ENCODE measurements at regions not wholly inside any gene's neighbourhood (a gene's known extent, or its start where the extent isn't known, plus 50 kb on each side); places are given as distances from the start of the nearest gene placed in this dataset.

DNA sequence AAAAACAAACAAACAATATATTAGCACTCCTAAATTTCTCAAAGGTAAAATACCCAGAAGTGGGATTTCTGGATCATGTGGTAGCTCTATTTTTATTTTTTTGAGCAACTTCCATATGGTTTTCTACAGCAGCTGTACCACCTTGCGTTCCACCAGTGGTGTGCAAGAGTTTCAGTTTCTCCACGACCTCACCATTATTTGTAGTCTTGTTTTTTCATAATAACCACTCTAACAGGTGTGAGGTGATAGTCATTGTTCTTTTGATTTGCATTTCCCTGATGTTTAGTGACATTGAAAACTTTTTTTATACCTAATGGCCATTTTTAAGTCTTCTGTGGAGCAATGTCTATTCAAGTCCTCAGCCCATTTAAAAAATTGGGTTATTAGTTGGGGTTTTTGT lies 127.3 kb upstream of the SLC38A2 start:
- H3K4me3 ChIP-seq (ENCODE audit: low read length) = no peak overlapping the region
- TF ChIP-seq, protein P1, sequence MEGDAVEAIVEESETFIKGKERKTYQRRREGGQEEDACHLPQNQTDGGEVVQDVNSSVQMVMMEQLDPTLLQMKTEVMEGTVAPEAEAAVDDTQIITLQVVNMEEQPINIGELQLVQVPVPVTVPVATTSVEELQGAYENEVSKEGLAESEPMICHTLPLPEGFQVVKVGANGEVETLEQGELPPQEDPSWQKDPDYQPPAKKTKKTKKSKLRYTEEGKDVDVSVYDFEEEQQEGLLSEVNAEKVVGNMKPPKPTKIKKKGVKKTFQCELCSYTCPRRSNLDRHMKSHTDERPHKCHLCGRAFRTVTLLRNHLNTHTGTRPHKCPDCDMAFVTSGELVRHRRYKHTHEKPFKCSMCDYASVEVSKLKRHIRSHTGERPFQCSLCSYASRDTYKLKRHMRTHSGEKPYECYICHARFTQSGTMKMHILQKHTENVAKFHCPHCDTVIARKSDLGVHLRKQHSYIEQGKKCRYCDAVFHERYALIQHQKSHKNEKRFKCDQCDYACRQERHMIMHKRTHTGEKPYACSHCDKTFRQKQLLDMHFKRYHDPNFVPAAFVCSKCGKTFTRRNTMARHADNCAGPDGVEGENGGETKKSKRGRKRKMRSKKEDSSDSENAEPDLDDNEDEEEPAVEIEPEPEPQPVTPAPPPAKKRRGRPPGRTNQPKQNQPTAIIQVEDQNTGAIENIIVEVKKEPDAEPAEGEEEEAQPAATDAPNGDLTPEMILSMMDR (conservative IDR thresholded peaks at IDR 0.05; ENCODE audit: low read depth, low read length) = no peak
- no peak for DNase-seq (ENCODE audit: low read depth)

DNA sequence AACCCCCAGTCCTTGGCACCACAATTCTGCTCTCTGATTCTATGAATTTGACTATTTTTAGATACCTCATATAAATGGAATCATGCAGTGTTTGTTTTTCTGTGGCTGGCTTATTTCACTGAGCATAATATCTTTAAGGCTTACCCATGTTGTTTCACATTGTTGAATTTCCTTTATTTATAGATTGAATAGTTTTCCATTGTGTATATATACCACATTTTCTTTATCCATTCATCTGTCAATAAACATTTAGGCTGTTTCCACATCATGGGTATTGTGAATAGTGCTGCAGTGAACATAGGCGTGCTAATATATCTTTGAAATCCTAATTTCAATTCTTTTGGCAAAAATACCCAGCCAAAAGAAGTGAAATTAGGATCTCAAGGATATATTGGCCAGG lies 126.7 kb upstream of the SLC38A2 start:
- no peak for DNase-seq (ENCODE audit: low read depth)
- TF ChIP-seq, protein P1 (conservative IDR thresholded peaks at IDR 0.05; ENCODE audit: low read depth, low read length) = no peak
- H3K4me3 ChIP-seq (ENCODE audit: low read length) = no peak overlapping the region

DNA sequence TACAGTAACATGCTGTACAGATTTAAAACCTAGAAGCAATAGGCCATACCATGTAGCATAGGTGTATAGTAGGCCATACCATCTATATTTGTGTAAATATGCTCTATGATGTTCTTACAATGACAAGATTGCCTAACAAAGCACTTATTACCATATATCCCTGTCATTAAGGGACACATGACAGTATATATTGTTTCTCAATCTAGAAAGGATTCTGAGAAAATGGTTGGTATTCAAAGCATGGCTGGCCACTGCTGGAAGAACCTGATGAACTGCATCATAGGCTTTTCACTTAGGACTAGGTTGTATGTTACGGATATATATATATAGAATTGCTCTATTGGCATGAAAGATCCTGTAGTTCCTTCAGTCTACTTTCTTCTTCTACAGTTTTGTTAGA lies 125.2 kb upstream of the SLC38A2 start:
- no peak overlapping the region for H3K4me3 ChIP-seq (ENCODE audit: low read length)
- TF ChIP-seq, protein P1 (conservative IDR thresholded peaks at IDR 0.05; ENCODE audit: low read depth, low read length) = no peak
- DNase-seq (ENCODE audit: low read depth) = no peak

DNA sequence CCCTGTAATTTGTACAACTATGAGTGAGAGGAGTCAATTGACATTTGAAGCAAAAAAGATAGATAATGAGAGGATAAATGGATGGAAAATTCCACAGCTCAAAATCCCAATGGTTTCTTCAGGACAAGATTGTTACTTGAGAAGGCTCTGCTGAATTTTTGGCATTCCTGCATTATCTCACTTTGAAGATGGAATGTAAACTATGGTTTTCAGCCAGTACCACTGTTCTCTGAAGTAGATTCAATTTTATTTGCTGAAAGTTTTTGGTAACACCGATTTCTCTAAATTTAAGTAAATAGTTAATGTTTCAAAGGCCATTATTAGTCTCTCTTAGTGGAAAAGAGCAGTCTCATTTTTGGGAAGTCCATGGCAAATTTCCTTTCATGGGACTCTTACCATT lies 121.9 kb upstream of the SLC38A2 start:
- no peak for DNase-seq (ENCODE audit: low read depth)
- no peak overlapping the region for H3K4me3 ChIP-seq (ENCODE audit: low read length)

DNA sequence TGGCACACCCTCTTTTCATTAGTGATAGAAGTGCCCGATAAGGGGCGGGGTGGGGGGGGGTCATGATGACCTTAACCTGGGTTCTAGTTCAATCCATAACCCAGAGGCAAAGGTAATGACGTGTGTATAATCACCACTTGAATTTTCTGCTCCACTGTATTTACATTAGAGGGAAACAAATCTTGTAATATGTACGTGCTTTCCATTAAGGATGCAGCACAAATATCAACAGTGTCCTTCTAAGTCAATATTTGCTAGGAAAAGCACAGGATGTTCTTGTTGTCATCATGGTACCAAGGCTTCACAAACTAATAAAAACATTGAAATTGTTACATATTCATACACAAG lies 121.2 kb upstream of the SLC38A2 start:
- no peak overlapping the region for H3K4me3 ChIP-seq (ENCODE audit: low read length)
- TF ChIP-seq, protein P1 (conservative IDR thresholded peaks at IDR 0.05; ENCODE audit: low read depth, low read length) = no peak
- DNase-seq (ENCODE audit: low read depth) = no peak

More for the DNA sequence above, 121.9 kb upstream of the SLC38A2 start:
- TF ChIP-seq, protein P1 (conservative IDR thresholded peaks at IDR 0.05; ENCODE audit: low read depth, low read length) = no peak

DNA sequence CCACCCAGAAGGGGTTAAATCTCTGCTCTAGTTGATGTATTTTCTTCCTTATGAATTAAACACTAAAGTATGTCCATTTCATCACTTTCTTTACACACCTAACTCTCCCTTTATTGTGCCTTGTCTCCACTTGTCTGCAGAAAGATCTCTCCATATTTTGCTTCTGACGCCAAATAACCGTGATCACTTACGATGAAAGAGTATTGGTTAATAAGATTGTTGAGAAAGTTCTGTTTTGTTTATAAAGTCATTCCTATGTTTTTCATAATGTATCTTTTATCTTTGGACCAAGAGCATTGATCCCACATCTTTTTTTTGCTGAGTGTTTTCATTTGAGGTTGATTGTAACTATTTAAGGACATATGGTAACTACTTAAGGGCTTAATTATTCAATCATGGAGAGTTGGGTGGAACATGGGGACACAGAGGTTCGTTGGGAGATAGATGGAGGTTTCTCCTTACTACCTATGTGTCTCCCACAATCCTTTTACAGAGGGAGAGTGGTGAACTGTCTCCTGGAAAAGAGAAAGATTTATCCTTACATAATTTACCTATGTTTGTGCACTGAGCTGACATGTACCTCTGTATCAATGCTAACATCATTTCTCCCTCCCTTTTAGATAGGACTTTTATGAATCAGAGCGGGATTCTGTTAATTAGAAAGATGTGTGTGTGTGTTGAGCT lies 120.7 kb upstream of the SLC38A2 start:
- TF ChIP-seq, protein P1 (conservative IDR thresholded peaks at IDR 0.05; ENCODE audit: low read depth, low read length) = no peak
- DNase-seq (ENCODE audit: low read depth) = no peak
- no peak overlapping the region for H3K4me3 ChIP-seq (ENCODE audit: low read length)

DNA sequence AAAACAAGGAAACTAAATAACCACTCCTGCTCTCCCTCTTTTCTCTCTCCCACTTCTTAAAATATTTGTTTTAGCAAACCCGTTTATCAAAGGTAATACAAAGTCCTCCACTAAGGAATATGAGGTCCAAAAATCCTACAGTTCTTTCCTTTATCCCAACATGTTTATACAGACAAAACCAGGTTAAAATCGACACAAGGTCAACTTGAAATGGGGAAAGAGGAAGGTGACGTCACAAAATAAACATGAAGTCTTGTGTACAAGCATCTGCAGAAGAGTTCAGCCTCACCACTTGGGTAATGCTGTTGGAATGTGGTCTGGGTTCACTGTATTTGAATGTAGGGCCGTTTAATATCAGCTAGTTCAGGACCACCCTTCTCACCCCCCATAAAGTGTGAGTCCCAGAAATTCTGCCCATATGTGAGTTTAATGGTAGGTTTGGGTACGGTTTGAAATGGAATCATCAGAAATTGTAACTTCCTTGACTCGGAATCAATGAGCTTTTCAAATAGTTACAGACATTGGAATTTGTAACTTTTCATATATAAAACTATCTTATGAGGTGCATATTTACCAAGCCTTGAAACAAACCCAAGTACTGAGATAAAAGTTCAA lies 120.0 kb upstream of the SLC38A2 start:
- no peak for DNase-seq (ENCODE audit: low read depth)
- TF ChIP-seq, protein P1 (conservative IDR thresholded peaks at IDR 0.05; ENCODE audit: low read depth, low read length) = no peak
- no peak overlapping the region for H3K4me3 ChIP-seq (ENCODE audit: low read length)
